Amygdala (tissue), 56 donors: ENCODE measurements at regions not wholly inside any gene's neighbourhood (a gene's known extent, or its start where the extent isn't known, plus 50 kb on each side); places are given as distances from the start of the nearest gene placed in this dataset.
"Not testable (repeated sequence)": the region's sequence is repeated elsewhere in the genome, so short reads cannot be mapped to it uniquely, and the experiment has no call there.

Source experiments
- DNase-seq, 56 donors: peaks; one replicate each; lab custom pipeline; 2025; lab: John Stamatoyannopoulos, UW

- not testable (repeated sequence) for DNase-seq
These were observed 261.8 kb downstream of the BCL2L11 start for GRCh38 chr2:111382507-111382906.

GRCh38 chr2:111383311-111383710 lies 262.6 kb downstream of the BCL2L11 start:
- DNase-seq, result not testable (repeated sequence)

- DNase-seq, result not testable (repeated sequence)
These were observed 264.7 kb downstream of the BCL2L11 start for GRCh38 chr2:111385226-111385957.

- not testable (repeated sequence) for DNase-seq
These were observed 269.9 kb downstream of the BCL2L11 start for GRCh38 chr2:111390605-111391004.

GRCh38 chr2:111395350-111396128 lies 274.8 kb downstream of the BCL2L11 start:
- DNase-seq, result not testable (repeated sequence)

GRCh38 chr2:111400598-111401253 lies 280.0 kb downstream of the BCL2L11 start:
- DNase-seq, result not testable (repeated sequence)

- DNase-seq, result not testable (repeated sequence)
These were observed 280.8 kb downstream of the BCL2L11 start for GRCh38 chr2:111401270-111402140.

- not testable (repeated sequence) for DNase-seq
These were observed 281.7 kb downstream of the BCL2L11 start for GRCh38 chr2:111402450-111402849.

GRCh38 chr2:111403287-111403686 lies 282.6 kb downstream of the BCL2L11 start:
- not testable (repeated sequence) for DNase-seq

GRCh38 chr2:111406616-111407015 lies 285.9 kb downstream of the BCL2L11 start:
- DNase-seq, result not testable (repeated sequence)

- not testable (repeated sequence) for DNase-seq
These were observed 287.0 kb downstream of the BCL2L11 start for GRCh38 chr2:111407632-111408194.

GRCh38 chr2:111410868-111411406 lies 290.2 kb downstream of the BCL2L11 start:
- DNase-seq, result not testable (repeated sequence)

GRCh38 chr2:111411867-111412681 lies 291.4 kb downstream of the BCL2L11 start:
- DNase-seq, result not testable (repeated sequence)

- not testable (repeated sequence) for DNase-seq
These were observed 292.3 kb downstream of the BCL2L11 start for GRCh38 chr2:111412841-111413650.

GRCh38 chr2:111413950-111414349 lies 293.2 kb downstream of the BCL2L11 start:
- not testable (repeated sequence) for DNase-seq

GRCh38 chr2:111415765-111416743 lies 295.3 kb downstream of the BCL2L11 start:
- not testable (repeated sequence) for DNase-seq
